GM23338 (cell line): ENCODE measurements at regions not wholly inside any gene's neighbourhood (a gene's known extent, or its start where the extent isn't known, plus 50 kb on each side); places are given as distances from the start of the nearest gene placed in this dataset.

Source experiments
- ATAC-seq: fragments of 200-7000 bp; cut with Tn5 transposase; 3 replicates; pipeline ENCODE4 v1.9.1; 2020
- DNase-seq: peaks from one replicate; pipeline ENCODE4 v3.0.0-alpha.2; 2015; ENCODE audit warnings: low spot score
- H2AFZ ChIP-seq: fragments of 200-600 bp; sonication (generic); 2 replicates; pipeline ENCODE4 v1.8.0; 2016; ENCODE audit warnings: antibody characterized with exemption, mild to moderate bottlenecking, moderate library complexity
- H3F3A ChIP-seq: fragments of 200-600 bp; sonication (generic); replicated peaks from 2 replicates; pipeline ENCODE4 v1.8.0; 2017; ENCODE audit warnings: antibody characterized with exemption, mixed run types, low read depth
- H3K27ac ChIP-seq: fragments of 200-600 bp; sonication (generic); 2 replicates; pipeline ENCODE4 v1.6.1; 2016; ENCODE audit warnings: low read depth
- H3K27me3 ChIP-seq: fragments of 200-600 bp; sonication (generic); 2 replicates; pipeline ENCODE4 v1.8.0; 2016; ENCODE audit warnings: mild to moderate bottlenecking, mixed run types, moderate library complexity; ENCODE audit not compliant: insufficient read depth
- H3K36me3 ChIP-seq: fragments of 200-600 bp; sonication (generic); 2 replicates; pipeline ENCODE4 v1.8.0; 2016; ENCODE audit warnings: mild to moderate bottlenecking; ENCODE audit not compliant: insufficient read depth
- H3K4me1 ChIP-seq: fragments of 200-600 bp; sonication (generic); 2 replicates; pipeline ENCODE4 v1.8.0; 2016; ENCODE audit warnings: mild to moderate bottlenecking, moderate library complexity; ENCODE audit not compliant: insufficient read depth
- H3K4me2 ChIP-seq: fragments of 200-600 bp; sonication (generic); 2 replicates; pipeline ENCODE4 v1.7.1; 2017; ENCODE audit warnings: mixed run types
- H3K4me3 ChIP-seq: fragments of 200-600 bp; sonication (generic); 2 replicates; pipeline ENCODE4 v1.6.1; 2016; ENCODE audit warnings: mixed run types
- H3K79me2 ChIP-seq: fragments of 200-600 bp; sonication (generic); replicated peaks from 2 replicates; pipeline ENCODE4 v1.8.0; 2017; ENCODE audit warnings: mild to moderate bottlenecking; ENCODE audit not compliant: insufficient read depth
- H3K9me2 ChIP-seq: fragments of 200-600 bp; sonication (generic); 2 replicates; pipeline ENCODE4 v1.8.0; 2017; ENCODE audit not compliant: insufficient read depth
- H4K20me1 ChIP-seq: fragments of 200-600 bp; sonication (generic); replicated peaks from 2 replicates; pipeline ENCODE4 v1.8.0; 2017; ENCODE audit warnings: mild to moderate bottlenecking; ENCODE audit not compliant: insufficient read depth
- H3K27ac Mint-ChIP-seq: 2 replicates; pipeline ENCODE4 v1.8.0; 2020; ENCODE audit warnings: inconsistent platforms, mild to moderate bottlenecking, moderate library complexity, mixed read lengths
- H3K27me3 Mint-ChIP-seq: 3 replicates; pipeline ENCODE4 v1.8.0; 2022; ENCODE audit warnings: low read depth, mild to moderate bottlenecking, moderate library complexity, mixed read lengths, inconsistent platforms; ENCODE audit not compliant: insufficient read depth, poor library complexity
- H3K36me3 Mint-ChIP-seq: 3 replicates; pipeline ENCODE4 v1.8.0; 2021; ENCODE audit warnings: low read depth, mild to moderate bottlenecking, inconsistent platforms, moderate library complexity, mixed read lengths
- H3K4me1 Mint-ChIP-seq: 3 replicates; pipeline ENCODE4 v1.8.0; 2020; ENCODE audit warnings: mild to moderate bottlenecking, inconsistent platforms, mixed read lengths
- H3K4me3 Mint-ChIP-seq: 3 replicates; pipeline ENCODE4 v1.8.0; 2021; ENCODE audit warnings: moderate library complexity, mild to moderate bottlenecking, inconsistent platforms, mixed read lengths
- H3K9me3 Mint-ChIP-seq: 3 replicates; pipeline ENCODE4 v1.8.0; 2020; ENCODE audit warnings: moderate library complexity, mild to moderate bottlenecking, inconsistent platforms, mixed read lengths
- CREB1 ChIP-seq: fragments of 250-450 bp; sonication (Bioruptor Pico); IDR thresholded peaks from 2 replicates; pipeline ENCODE4 v1.5.0; 2020; ENCODE audit warnings: low read depth, mild to moderate bottlenecking, moderate library complexity
- EZH2 ChIP-seq: fragments of 200-600 bp; sonication (generic); IDR thresholded peaks from one replicate; pipeline ENCODE4 v1.8.0; 2017; ENCODE audit warnings: antibody characterized with exemption, mild to moderate bottlenecking, low read depth; ENCODE audit not compliant: unreplicated experiment
- EZH2phosphoT487 ChIP-seq: fragments of 200-600 bp; sonication (generic); IDR thresholded peaks from one replicate; pipeline ENCODE4 v1.8.1; 2018; ENCODE audit warnings: antibody characterized with exemption; ENCODE audit not compliant: unreplicated experiment
- NANOG ChIP-seq: IDR thresholded peaks from 2 replicates; pipeline ENCODE4 v1.6.1; 2016; ENCODE audit warnings: antibody characterized with exemption, borderline replicate concordance
- POLR2AphosphoS5 ChIP-seq: IDR thresholded peaks from 2 replicates; pipeline ENCODE4 v1.6.1; 2016; ENCODE audit warnings: antibody characterized with exemption, low read depth
- STAT1 ChIP-seq: IDR thresholded peaks from one replicate; pipeline ENCODE4 v1.6.1; 2016; ENCODE audit warnings: antibody characterized with exemption; ENCODE audit not compliant: unreplicated experiment
- ZNF114 ChIP-seq: fragments of 250-450 bp; sonication (Bioruptor Pico); IDR thresholded peaks from 2 replicates; pipeline ENCODE4 v1.5.0; 2020; ENCODE audit warnings: mild to moderate bottlenecking, moderate library complexity
- ZNF331 ChIP-seq: fragments of 250-450 bp; sonication (Bioruptor Pico); IDR thresholded peaks from 2 replicates; pipeline ENCODE4 v1.5.0; 2020; ENCODE audit warnings: low read depth, mild to moderate bottlenecking, moderate library complexity
- TF ChIP-seq, protein P1 (sequence below): fragments of 250-450 bp; sonication (Bioruptor Pico); IDR thresholded peaks from 2 replicates; pipeline ENCODE4 v1.5.0; 2020; ENCODE audit warnings: mild to moderate bottlenecking, moderate library complexity
- TF ChIP-seq, protein P2 (sequence below): IDR thresholded peaks from one replicate; pipeline ENCODE4 v1.6.1; 2018; ENCODE audit warnings: antibody characterized with exemption; ENCODE audit not compliant: unreplicated experiment
- TF ChIP-seq, protein P3 (sequence below): IDR thresholded peaks from 2 replicates; pipeline ENCODE4 v1.6.1; 2016; ENCODE audit warnings: antibody characterized with exemption
- TF ChIP-seq, protein P4 (sequence below), 2 experiments: fragments of 200-600 bp in 1 of 2; sonication (generic) in 1 of 2; conservative IDR thresholded peaks; 2 replicates each; pipeline versions ENCODE4 v1.5.1 to v1.6.1; 2016 to 2017; ENCODE audit warnings: antibody characterized with exemption in 2 of 2, low read depth in 2 of 2, mild to moderate bottlenecking in 2 of 2, moderate library complexity in 1 of 2

GRCh38 chrX:39765327-39765726 is 332.4 kb downstream of the BCOR start:
- Histone ChIP-seq H4K20me1 (no peaks in the 10 kb centered on the region), H3K36me3 (no peaks in the 10 kb centered on the region), H3K4me3 (no peak overlapping the region), H3K27me3 (no peaks in the 10 kb centered on the region), H3K9me2 (no peaks in the 10 kb centered on the region), H3F3A (no peaks in the 10 kb centered on the region), H3K4me1 (peaks cover 4% of the 10 kb centered on the region; the same call in 1 of the 2 replicates), H3K4me2 (no peak overlapping the region), H2AFZ (no peak overlapping the region), H3K79me2 (no peaks in the 10 kb centered on the region), H3K27ac (no peak overlapping the region)
- Mint-ChIP-seq H3K36me3 (no peaks in the 10 kb centered on the region; the same call in 2 of the 3 replicates), H3K27ac (no peak overlapping the region), H3K4me1 (peaks cover 30% of the 10 kb centered on the region), H3K4me3 (no peak overlapping the region), H3K27me3 (peaks cover 5% of the 10 kb centered on the region), H3K9me3 (no peaks in the 10 kb centered on the region)
- TF ChIP-seq CREB1 (CRISPR knock-in tag) (no peak), NANOG (no peak), ZNF331 (CRISPR knock-in tag) (no peak), STAT1 (no peak), POLR2AphosphoS5 (no peak), EZH2phosphoT487 (no peak), EZH2 (no peak), ZNF114 (no peak)
- TF ChIP-seq, protein P1, sequence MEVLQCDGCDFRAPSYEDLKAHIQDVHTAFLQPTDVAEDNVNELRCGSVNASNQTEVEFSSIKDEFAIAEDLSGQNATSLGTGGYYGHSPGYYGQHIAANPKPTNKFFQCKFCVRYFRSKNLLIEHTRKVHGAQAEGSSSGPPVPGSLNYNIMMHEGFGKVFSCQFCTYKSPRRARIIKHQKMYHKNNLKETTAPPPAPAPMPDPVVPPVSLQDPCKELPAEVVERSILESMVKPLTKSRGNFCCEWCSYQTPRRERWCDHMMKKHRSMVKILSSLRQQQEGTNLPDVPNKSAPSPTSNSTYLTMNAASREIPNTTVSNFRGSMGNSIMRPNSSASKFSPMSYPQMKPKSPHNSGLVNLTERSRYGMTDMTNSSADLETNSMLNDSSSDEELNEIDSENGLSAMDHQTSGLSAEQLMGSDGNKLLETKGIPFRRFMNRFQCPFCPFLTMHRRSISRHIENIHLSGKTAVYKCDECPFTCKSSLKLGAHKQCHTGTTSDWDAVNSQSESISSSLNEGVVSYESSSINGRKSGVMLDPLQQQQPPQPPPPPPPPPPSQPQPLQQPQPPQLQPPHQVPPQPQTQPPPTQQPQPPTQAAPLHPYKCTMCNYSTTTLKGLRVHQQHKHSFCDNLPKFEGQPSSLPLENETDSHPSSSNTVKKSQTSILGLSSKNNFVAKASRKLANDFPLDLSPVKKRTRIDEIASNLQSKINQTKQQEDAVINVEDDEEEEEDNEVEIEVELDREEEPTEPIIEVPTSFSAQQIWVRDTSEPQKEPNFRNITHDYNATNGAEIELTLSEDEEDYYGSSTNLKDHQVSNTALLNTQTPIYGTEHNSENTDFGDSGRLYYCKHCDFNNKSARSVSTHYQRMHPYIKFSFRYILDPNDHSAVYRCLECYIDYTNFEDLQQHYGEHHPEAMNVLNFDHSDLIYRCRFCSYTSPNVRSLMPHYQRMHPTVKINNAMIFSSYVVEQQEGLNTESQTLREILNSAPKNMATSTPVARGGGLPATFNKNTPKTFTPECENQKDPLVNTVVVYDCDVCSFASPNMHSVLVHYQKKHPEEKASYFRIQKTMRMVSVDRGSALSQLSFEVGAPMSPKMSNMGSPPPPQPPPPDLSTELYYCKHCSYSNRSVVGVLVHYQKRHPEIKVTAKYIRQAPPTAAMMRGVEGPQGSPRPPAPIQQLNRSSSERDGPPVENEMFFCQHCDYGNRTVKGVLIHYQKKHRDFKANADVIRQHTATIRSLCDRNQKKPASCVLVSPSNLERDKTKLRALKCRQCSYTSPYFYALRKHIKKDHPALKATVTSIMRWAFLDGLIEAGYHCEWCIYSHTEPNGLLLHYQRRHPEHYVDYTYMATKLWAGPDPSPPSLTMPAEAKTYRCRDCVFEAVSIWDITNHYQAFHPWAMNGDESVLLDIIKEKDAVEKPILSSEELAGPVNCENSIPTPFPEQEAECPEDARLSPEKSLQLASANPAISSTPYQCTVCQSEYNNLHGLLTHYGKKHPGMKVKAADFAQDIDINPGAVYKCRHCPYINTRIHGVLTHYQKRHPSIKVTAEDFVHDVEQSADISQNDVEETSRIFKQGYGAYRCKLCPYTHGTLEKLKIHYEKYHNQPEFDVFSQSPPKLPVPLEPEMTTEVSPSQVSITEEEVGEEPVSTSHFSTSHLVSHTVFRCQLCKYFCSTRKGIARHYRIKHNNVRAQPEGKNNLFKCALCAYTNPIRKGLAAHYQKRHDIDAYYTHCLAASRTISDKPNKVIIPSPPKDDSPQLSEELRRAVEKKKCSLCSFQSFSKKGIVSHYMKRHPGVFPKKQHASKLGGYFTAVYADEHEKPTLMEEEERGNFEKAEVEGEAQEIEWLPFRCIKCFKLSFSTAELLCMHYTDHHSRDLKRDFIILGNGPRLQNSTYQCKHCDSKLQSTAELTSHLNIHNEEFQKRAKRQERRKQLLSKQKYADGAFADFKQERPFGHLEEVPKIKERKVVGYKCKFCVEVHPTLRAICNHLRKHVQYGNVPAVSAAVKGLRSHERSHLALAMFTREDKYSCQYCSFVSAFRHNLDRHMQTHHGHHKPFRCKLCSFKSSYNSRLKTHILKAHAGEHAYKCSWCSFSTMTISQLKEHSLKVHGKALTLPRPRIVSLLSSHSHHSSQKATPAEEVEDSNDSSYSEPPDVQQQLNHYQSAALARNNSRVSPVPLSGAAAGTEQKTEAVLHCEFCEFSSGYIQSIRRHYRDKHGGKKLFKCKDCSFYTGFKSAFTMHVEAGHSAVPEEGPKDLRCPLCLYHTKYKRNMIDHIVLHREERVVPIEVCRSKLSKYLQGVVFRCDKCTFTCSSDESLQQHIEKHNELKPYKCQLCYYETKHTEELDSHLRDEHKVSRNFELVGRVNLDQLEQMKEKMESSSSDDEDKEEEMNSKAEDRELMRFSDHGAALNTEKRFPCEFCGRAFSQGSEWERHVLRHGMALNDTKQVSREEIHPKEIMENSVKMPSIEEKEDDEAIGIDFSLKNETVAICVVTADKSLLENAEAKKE (CRISPR knock-in tag), result no peak
- TF ChIP-seq, protein P2, sequence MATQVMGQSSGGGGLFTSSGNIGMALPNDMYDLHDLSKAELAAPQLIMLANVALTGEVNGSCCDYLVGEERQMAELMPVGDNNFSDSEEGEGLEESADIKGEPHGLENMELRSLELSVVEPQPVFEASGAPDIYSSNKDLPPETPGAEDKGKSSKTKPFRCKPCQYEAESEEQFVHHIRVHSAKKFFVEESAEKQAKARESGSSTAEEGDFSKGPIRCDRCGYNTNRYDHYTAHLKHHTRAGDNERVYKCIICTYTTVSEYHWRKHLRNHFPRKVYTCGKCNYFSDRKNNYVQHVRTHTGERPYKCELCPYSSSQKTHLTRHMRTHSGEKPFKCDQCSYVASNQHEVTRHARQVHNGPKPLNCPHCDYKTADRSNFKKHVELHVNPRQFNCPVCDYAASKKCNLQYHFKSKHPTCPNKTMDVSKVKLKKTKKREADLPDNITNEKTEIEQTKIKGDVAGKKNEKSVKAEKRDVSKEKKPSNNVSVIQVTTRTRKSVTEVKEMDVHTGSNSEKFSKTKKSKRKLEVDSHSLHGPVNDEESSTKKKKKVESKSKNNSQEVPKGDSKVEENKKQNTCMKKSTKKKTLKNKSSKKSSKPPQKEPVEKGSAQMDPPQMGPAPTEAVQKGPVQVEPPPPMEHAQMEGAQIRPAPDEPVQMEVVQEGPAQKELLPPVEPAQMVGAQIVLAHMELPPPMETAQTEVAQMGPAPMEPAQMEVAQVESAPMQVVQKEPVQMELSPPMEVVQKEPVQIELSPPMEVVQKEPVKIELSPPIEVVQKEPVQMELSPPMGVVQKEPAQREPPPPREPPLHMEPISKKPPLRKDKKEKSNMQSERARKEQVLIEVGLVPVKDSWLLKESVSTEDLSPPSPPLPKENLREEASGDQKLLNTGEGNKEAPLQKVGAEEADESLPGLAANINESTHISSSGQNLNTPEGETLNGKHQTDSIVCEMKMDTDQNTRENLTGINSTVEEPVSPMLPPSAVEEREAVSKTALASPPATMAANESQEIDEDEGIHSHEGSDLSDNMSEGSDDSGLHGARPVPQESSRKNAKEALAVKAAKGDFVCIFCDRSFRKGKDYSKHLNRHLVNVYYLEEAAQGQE, result no peak
- TF ChIP-seq, protein P3, sequence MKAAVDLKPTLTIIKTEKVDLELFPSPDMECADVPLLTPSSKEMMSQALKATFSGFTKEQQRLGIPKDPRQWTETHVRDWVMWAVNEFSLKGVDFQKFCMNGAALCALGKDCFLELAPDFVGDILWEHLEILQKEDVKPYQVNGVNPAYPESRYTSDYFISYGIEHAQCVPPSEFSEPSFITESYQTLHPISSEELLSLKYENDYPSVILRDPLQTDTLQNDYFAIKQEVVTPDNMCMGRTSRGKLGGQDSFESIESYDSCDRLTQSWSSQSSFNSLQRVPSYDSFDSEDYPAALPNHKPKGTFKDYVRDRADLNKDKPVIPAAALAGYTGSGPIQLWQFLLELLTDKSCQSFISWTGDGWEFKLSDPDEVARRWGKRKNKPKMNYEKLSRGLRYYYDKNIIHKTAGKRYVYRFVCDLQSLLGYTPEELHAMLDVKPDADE, result no peak
- TF ChIP-seq, protein P4, sequence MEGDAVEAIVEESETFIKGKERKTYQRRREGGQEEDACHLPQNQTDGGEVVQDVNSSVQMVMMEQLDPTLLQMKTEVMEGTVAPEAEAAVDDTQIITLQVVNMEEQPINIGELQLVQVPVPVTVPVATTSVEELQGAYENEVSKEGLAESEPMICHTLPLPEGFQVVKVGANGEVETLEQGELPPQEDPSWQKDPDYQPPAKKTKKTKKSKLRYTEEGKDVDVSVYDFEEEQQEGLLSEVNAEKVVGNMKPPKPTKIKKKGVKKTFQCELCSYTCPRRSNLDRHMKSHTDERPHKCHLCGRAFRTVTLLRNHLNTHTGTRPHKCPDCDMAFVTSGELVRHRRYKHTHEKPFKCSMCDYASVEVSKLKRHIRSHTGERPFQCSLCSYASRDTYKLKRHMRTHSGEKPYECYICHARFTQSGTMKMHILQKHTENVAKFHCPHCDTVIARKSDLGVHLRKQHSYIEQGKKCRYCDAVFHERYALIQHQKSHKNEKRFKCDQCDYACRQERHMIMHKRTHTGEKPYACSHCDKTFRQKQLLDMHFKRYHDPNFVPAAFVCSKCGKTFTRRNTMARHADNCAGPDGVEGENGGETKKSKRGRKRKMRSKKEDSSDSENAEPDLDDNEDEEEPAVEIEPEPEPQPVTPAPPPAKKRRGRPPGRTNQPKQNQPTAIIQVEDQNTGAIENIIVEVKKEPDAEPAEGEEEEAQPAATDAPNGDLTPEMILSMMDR (conservative IDR thresholded peaks at IDR 0.05; ENCODE audit: low read depth in 2 of 2), result no peak
- ATAC-seq, result no peak
- DNase-seq, result no peak
